ENCODE measurements at regions not wholly inside any gene's neighbourhood (a gene's known extent, or its start where the extent isn't known, plus 50 kb on each side); places are given as distances from the start of the nearest gene placed in this dataset.

DNA sequence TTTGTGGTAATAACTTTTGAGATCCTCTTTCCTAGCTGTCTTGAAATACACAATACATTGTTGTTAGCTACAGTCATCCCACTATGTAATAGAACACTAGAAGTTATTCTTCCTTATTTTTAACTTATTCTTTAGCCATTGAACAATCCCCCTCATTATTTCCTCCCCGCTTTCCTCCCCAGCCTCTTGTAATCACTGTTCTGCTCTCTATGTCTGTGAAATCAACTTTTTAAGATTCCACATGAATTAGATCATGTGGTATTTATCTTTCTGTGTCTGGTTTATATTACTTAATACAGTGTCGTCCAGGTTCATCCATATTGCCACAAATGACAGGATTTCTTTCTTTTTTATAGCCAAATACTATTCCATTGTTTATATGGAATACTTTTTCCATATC lies 72.9 kb downstream of the SLC10A2 start:
- DNase-seq (ENCODE audit: low read depth), result no peak

DNA sequence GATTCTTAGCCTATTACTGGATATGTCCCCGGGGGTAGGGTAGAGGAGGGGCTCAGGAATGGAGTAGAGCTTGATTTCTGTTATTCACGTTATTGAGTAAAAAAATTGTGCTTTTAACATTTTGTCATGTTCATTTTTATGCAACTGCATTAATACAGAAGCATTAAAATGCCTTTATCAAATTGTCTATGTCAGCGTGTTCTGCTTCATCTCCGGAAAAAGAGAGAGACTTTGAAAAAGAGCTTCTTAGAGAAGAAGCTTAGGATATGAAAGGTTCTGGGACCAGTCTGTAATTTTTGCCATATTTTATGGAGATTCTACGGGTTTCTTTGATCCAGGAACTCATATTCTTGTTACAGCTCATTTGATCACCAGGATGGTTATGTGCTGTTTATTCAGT lies 82.0 kb downstream of the SLC10A2 start:
- DNase-seq (ENCODE audit: low read depth), result no peak

GRCh38 chr13:102983496-102983895 lies 82.7 kb downstream of the SLC10A2 start:
- DNase-seq (ENCODE audit: low read depth), result peak; percentile 15

DNA sequence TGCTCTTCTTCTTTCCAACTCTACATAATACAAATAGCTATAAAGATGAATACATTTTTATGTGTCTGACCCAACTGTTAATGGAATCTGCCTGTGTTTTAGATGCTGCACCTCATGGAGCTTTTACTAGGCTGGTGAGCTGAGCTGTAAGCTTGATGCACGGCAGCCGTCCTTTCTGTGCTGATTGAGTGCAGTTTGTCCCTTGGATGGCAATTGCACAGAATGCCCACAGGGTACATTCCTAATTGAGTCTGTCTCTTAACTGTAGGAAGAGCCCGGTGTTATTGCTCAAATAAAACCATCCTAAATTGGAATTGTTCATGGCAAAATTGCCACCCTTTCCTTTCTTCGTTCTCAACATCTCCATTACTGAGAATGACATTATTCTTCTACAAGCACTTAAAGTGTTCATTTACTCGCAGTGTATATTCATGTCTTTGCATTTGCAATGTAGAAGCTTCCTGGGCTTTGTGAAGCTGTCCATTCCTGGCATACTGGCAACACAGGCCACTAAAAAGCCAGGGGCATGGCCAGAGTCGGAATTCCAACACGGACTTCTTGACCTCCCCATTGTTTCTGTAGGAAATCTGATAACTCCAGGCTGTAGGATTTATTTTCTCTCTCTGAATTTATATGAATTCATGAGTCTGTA lies 85.8 kb downstream of the SLC10A2 start:
- no peak for DNase-seq (ENCODE audit: low read depth)

GRCh38 chr13:102978168-102978567 lies 88.0 kb downstream of the SLC10A2 start:
- DNase-seq (ENCODE audit: low read depth), result no peak

- no peak for DNase-seq (ENCODE audit: low read depth)
Measured at GRCh38 chr13:102977471-102977870, 88.7 kb downstream of the SLC10A2 start.

- DNase-seq (ENCODE audit: low read depth), result no peak
Measured at GRCh38 chr13:102974317-102975087, 91.7 kb downstream of the SLC10A2 start.

- DNase-seq (ENCODE audit: low read depth), result no peak
Measured at GRCh38 chr13:102972191-102972590, 94.0 kb downstream of the SLC10A2 start.

DNA sequence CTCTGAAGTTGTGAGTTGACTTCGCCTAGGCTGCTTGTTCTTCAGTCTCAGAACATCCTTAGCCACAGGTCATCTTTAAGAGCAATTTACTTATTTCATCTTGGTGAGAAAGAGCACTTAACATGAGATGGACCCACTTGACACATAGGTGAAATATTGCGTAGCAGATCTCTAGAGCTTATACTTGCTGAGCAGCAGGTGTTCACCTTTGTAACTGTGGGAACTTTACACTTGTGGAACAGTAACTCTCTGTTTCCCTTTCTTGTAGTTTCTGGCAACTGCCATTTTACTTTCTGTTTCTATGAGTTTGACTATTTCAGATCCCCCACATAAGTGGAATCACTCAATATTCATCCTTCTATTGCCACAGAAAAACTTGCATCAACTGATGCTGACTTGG lies 95.7 kb downstream of the SLC10A2 start:
- DNase-seq (ENCODE audit: low read depth), result no peak

DNA sequence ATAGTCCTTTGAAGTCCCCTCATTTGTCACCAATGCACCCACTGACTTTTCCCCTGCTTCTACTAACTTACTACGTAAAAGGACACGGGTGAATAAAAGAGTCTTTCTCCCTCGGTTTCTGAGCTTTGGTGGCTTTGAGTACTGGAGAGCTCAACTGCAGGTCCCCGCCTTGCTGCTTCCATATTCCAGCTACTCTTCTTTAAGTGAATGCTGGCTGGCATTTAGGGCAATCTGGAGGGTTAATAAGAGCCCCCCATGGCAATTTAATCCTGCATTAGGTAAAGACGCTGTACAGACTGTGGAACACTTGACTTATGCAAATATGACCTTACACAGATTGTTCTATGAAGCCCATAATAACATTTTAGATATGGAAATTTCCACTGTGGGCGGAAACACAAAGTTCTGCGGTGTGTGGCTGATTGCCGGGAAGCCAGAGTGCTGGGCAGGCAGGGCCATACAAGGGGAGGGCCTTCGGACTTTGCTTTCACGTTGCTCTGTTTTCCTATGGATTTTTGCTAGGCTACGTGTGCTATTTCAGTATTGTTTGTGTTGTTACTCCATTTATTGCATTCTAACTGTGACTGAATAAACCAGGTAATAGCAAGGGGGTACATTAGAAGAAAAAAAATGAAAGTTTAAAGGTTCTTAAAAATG lies 97.5 kb downstream of the SLC10A2 start:
- no peak for DNase-seq (ENCODE audit: low read depth)

GRCh38 chr13:102965802-102966201 lies 100.4 kb downstream of the SLC10A2 start:
- DNase-seq (ENCODE audit: low read depth), result no peak

GRCh38 chr13:102962430-102962829 lies 103.8 kb downstream of the SLC10A2 start:
- no peak for DNase-seq (ENCODE audit: low read depth)

DNA sequence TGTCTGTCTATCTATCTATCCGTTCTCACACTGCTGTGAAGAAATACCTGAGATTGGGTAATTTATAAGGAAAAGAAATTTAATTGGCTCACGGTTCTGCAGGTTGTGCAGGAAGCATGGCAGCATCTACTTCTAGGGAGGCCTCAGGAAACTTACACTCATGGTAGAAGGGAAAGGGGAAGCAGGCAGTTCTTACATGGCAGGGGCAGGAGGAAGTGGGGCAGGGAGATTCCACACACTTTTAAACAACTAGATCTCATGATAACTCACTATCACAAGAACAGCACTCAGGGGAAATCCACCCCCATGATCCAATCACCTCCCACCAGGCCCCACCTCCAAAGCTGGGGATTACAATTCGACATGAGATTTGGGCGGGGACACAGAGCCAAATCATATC lies 105.3 kb downstream of the SLC10A2 start:
- DNase-seq (ENCODE audit: low read depth), result no peak

GRCh38 chr13:102956449-102956848 lies 109.8 kb downstream of the SLC10A2 start:
- no peak for DNase-seq (ENCODE audit: low read depth)

- no peak for DNase-seq (ENCODE audit: low read depth)
Measured at GRCh38 chr13:102954350-102954749, 108.5 kb downstream of the ERCC5 start.

DNA sequence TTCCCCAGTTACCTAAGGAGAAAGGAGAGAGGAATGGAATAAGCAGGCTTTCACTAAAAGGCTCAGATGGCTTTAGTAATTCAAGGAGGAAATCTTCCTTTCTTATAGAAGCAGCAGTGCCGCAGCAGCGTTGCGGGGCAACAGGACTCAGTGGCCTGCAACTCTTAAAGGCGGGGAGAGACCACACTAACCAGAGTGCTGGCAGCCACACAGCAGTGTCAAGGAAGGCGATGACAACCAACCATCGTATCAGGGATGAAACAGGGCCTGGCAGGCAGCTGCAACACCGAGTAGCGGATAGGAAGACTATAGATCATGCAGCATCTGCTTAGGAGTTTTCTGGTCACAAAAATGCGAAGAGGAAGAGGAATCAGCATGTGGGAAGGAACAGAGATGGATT lies 106.0 kb downstream of the ERCC5 start:
- DNase-seq (ENCODE audit: low read depth), result no peak

DNA sequence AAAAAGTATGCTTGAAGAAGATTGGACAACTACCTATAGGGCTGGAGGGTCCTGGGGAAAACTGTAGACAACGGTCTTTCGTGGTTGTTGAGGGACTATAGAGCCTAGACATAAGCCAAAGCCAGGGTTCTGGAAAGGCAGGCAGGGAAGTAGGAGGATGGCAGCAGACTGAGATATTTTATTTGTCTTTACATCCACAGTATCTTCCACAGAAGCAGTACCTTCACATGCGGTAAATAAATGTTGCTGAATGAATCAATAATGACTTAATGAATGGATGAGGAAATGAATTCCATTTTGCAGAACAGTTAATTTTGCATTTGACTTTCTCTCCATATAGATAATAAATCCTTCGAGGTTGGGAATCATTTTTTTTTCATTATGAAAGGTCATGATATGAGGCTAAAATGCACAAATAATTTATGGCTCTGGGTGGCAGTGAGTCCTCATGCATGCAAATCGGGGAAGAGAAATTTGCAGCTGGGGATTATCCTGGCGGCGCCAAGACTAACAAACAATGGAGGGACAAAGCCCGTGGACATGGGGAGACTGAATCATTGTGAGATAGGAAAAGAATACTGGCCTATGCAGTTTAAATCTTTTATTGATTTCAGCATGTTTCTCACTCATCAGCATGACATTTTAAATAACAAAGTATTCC lies 102.0 kb downstream of the ERCC5 start:
- DNase-seq (ENCODE audit: low read depth), result no peak

DNA sequence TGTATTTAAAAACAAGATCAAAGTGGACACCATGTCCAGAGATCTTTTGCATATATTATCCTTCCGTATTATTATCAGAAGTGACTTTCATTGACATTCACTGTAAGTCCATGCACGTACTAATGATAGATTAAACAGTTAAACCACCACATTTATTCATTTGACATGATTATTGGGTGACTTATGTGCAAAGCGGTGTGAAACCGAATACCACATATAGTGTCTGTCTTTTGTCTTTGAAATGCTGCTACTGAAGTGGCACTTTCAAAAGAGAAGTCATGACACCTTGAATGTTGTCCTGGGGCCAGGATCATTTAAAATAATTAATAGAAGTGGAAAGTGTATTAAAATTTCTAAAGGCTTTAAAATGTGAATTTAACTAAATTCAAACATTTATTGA lies 100.1 kb downstream of the ERCC5 start:
- DNase-seq (ENCODE audit: low read depth), result no peak

DNA sequence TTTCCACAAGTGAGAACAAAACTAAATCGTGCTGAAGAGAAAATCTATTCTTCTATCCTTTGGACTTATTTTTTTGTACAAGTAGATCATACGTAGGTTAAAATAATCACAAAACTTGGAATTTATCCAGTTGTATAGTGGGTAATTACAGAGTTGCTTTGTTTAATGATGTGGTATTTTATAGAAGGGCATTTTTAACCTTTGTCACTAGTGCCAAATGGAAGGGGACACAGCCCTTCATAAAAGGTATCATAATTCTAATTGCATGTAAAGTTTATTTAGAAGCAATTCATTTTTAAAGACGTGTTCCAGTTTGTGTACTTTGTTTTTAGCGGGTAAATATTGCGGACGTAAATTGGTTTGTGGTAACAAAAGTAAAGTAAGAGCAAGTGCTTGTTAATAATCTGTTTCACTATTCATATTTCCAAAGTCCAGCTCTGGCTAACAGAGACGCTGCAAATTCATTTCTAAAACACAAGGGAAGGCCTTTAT lies 99.5 kb downstream of the ERCC5 start:
- DNase-seq (ENCODE audit: low read depth), result no peak

- DNase-seq (ENCODE audit: low read depth), result no peak
Measured at GRCh38 chr13:102944821-102945220, 99.0 kb downstream of the ERCC5 start.

DNA sequence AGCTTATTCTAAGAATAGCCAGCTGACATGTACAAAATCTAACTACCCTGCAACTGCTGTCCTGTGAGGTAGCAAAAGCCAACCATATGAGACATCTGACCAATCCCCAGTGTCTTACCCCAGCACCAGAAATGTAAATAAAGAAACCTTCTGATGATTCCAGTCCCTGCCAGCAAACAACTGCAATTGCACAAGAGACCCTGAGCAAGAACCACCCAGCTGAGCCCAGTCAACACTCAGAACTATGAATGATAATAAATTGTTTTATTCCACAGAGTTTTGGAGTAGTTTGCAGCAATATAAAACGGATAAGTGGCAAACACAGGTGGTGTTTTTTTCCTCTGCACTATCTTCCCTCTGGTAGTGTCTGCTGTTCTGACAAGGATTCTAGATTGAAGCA lies 94.9 kb downstream of the ERCC5 start:
- no peak for DNase-seq (ENCODE audit: low read depth)

- DNase-seq (ENCODE audit: low read depth), result no peak
Measured at GRCh38 chr13:102940143-102940542, 94.3 kb downstream of the ERCC5 start.

DNA sequence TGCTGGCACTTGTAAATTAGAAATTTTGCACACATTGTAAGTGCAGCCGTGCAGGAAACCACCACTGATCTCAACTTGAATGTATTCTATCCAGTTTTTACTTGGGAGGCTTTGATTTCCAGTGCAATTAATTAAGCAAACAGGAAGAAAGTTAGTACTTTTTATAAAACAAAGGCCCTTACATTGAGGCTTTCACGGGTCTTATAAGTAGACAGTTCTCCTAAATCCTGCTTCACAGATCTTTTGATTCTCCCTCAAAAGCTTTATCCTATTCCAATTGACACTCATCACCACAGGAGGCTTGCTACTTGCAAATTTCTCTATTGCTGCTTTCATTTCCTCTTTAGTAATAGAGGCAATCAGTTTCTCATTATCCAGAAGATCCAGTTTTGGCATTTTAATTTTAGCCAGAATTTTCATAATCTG lies 90.1 kb downstream of the ERCC5 start:
- DNase-seq (ENCODE audit: low read depth), result no peak
